RPMI8226 (cell line): ENCODE measurements at regions not wholly inside any gene's neighbourhood (a gene's known extent, or its start where the extent isn't known, plus 50 kb on each side); places are given as distances from the start of the nearest gene placed in this dataset.
"Not testable (repeated sequence)": the region's sequence is repeated elsewhere in the genome, so short reads cannot be mapped to it uniquely, and the experiment has no call there.

Source experiments
- DNase-seq: peaks from one replicate; pipeline ENCODE4 v3.0.0-alpha.2; 2015

GRCh38 chr14:38003746-38004609 lies 203.7 kb upstream of the SSTR1 start:
- DNase-seq = no peak

GRCh38 chr14:38004610-38004879 lies 203.2 kb upstream of the SSTR1 start:
- no peak for DNase-seq

GRCh38 chr14:38011156-38011555 lies 196.5 kb upstream of the SSTR1 start:
- not testable (repeated sequence) for DNase-seq

GRCh38 chr14:38012056-38012455 lies 195.6 kb upstream of the SSTR1 start:
- DNase-seq = no peak

- DNase-seq = no peak
Observed at GRCh38 chr14:38016497-38016896, 191.2 kb upstream of the SSTR1 start.

- no peak for DNase-seq
Observed at GRCh38 chr14:38021861-38022260, 185.8 kb upstream of the SSTR1 start.

GRCh38 chr14:38022775-38023174 lies 184.9 kb upstream of the SSTR1 start:
- no peak for DNase-seq

- no peak for DNase-seq
Observed at GRCh38 chr14:38038171-38038570, 169.5 kb upstream of the SSTR1 start.

GRCh38 chr14:38038986-38039385 lies 168.7 kb upstream of the SSTR1 start:
- DNase-seq = no peak

- no peak for DNase-seq
Observed at GRCh38 chr14:38039496-38039895, 168.2 kb upstream of the SSTR1 start.

GRCh38 chr14:38040411-38040810 lies 167.3 kb upstream of the SSTR1 start:
- DNase-seq = no peak

- no peak for DNase-seq
Observed at GRCh38 chr14:38042322-38042721, 165.4 kb upstream of the SSTR1 start.

GRCh38 chr14:38044710-38045109 lies 163.0 kb upstream of the SSTR1 start:
- no peak for DNase-seq

- DNase-seq = no peak
Observed at GRCh38 chr14:38045461-38045860, 162.2 kb upstream of the SSTR1 start.

- no peak for DNase-seq
Observed at GRCh38 chr14:38046160-38046559, 161.5 kb upstream of the SSTR1 start.

GRCh38 chr14:38047195-38047902 lies 160.4 kb upstream of the SSTR1 start:
- DNase-seq = no peak

- no peak for DNase-seq
Observed at GRCh38 chr14:38053666-38054065, 154.0 kb upstream of the SSTR1 start.

- DNase-seq = no peak
Observed at GRCh38 chr14:38056270-38056669, 151.4 kb upstream of the SSTR1 start.

GRCh38 chr14:38062223-38062622 lies 145.5 kb upstream of the SSTR1 start:
- not testable (repeated sequence) for DNase-seq

- DNase-seq = peak; percentile 3
Observed at GRCh38 chr14:38063711-38064320, 143.9 kb upstream of the SSTR1 start.

GRCh38 chr14:38065106-38065762 lies 142.5 kb upstream of the SSTR1 start:
- peak; percentile 11 for DNase-seq

GRCh38 chr14:38070061-38070588 lies 137.6 kb upstream of the SSTR1 start:
- no peak for DNase-seq

- DNase-seq = no peak
Observed at GRCh38 chr14:38073641-38074040, 134.1 kb upstream of the SSTR1 start.
